MM.1S (cell line): ENCODE measurements at regions not wholly inside any gene's neighbourhood (a gene's known extent, or its start where the extent isn't known, plus 50 kb on each side); places are given as distances from the start of the nearest gene placed in this dataset.

Source experiments
- DNase-seq: peaks from one replicate; pipeline ENCODE4 v3.0.0-alpha.2; 2015
- H2AFZ ChIP-seq: fragments of 300-600 bp; sonication (generic); 2 replicates; pipeline ENCODE4 v1.6.0; 2016; ENCODE audit warnings: antibody characterized with exemption, low read length
- H3F3A ChIP-seq: fragments of 300-600 bp; sonication (generic); 2 replicates; pipeline ENCODE4 v1.6.1; 2016; ENCODE audit warnings: mild to moderate bottlenecking, antibody characterized with exemption, low read length, moderate library complexity, mixed read lengths; ENCODE audit not compliant: insufficient read depth
- H3K27ac ChIP-seq: fragments of 300-600 bp; sonication (generic); 2 replicates; pipeline ENCODE4 v1.5.1; 2016; ENCODE audit warnings: mild to moderate bottlenecking, low read length
- H3K27me3 ChIP-seq: fragments of 300-600 bp; sonication (generic); replicated peaks from 2 replicates; pipeline ENCODE4 v1.6.0; 2016; ENCODE audit warnings: low read length; ENCODE audit not compliant: insufficient read depth
- H3K36me3 ChIP-seq: fragments of 300-600 bp; sonication (generic); replicated peaks from 2 replicates; pipeline ENCODE4 v1.6.1; 2016; ENCODE audit warnings: mild to moderate bottlenecking, low read length, mixed read lengths; ENCODE audit not compliant: insufficient read depth
- H3K4me1 ChIP-seq: fragments of 300-600 bp; sonication (generic); 2 replicates; pipeline ENCODE4 v1.6.1; 2016; ENCODE audit warnings: low read length, mixed read lengths
- H3K4me2 ChIP-seq: fragments of 300-600 bp; sonication (generic); 2 replicates; pipeline ENCODE4 v1.6.0; 2016; ENCODE audit warnings: low read depth, low read length
- H3K4me3 ChIP-seq: fragments of 300-600 bp; sonication (generic); 2 replicates; pipeline ENCODE4 v1.5.1; 2016; ENCODE audit warnings: low read length, mixed read lengths
- H3K79me2 ChIP-seq: fragments of 300-600 bp; sonication (generic); 2 replicates; pipeline ENCODE4 v1.6.1; 2016; ENCODE audit warnings: mixed run types, low read length, mixed read lengths
- H3K9ac ChIP-seq: fragments of 300-600 bp; sonication (generic); 2 replicates; pipeline ENCODE4 v1.6.1; 2016; ENCODE audit warnings: low read length, mixed read lengths
- H3K9me2 ChIP-seq: fragments of 300-600 bp; sonication (generic); replicated peaks from 2 replicates; pipeline ENCODE4 v1.6.1; 2016; ENCODE audit warnings: mild to moderate bottlenecking, low read length, mixed read lengths; ENCODE audit not compliant: insufficient read depth
- H3K9me3 ChIP-seq: fragments of 300-600 bp; sonication (generic); replicated peaks from 2 replicates; pipeline ENCODE4 v1.6.1; 2016; ENCODE audit warnings: mild to moderate bottlenecking, low read length, mixed read lengths; ENCODE audit not compliant: insufficient read depth
- H4K20me1 ChIP-seq: fragments of 300-600 bp; sonication (generic); 2 replicates; pipeline ENCODE4 v1.6.1; 2016; ENCODE audit warnings: mild to moderate bottlenecking, low read length, moderate library complexity, mixed read lengths; ENCODE audit not compliant: insufficient read depth
- EZH2 ChIP-seq: fragments of 300-600 bp; sonication (generic); optimal IDR thresholded peaks from 2 replicates; pipeline ENCODE3; 2017; ENCODE audit warnings: low read depth, mild to moderate bottlenecking, antibody characterized with exemption, low read length, mixed read lengths
- EZH2phosphoT487 ChIP-seq: fragments of 300-600 bp; sonication (generic); IDR thresholded peaks from 2 replicates; pipeline ENCODE4 v1.6.1; 2018; ENCODE audit warnings: antibody characterized with exemption, low read length
- TF ChIP-seq, protein P1 (sequence below): fragments of 300-600 bp; sonication (generic); IDR thresholded peaks from 2 replicates; pipeline ENCODE4 v1.5.1; 2016; ENCODE audit warnings: antibody characterized with exemption, low read length, mixed read lengths

DNA sequence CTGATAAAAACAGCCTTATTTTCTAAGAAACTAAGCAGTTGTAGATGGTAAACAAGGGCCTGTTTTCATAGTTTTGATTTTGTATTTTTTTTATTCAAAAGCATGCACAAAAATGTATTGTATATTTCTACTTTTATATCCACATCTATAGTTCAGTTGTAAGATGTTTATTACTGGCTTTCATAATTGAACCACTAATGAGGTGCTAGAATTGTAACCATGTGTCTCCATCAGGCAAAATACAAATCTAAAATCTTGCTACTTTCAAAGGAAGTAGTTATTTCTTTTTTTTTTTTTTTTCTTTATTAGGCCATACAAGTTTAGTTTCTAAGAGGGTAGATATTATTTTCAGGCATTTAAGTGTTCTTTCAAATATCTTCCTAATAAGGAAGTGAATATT is 1755.0 kb downstream of the MAT2B start:
- no peaks in the 10 kb centered on the region for H3K79me2 ChIP-seq
- no peak overlapping the region for H3K9ac ChIP-seq
- H3K4me1 ChIP-seq = no peaks in the 10 kb centered on the region
- no peaks in the 10 kb centered on the region for H3K36me3 ChIP-seq
- no peak for DNase-seq
- no peaks in the 10 kb centered on the region for H4K20me1 ChIP-seq
- H3K9me3 ChIP-seq = no peaks in the 10 kb centered on the region
- H3K4me3 ChIP-seq = no peak overlapping the region
- no peaks in the 10 kb centered on the region for H3F3A ChIP-seq
- TF ChIP-seq, protein P1, sequence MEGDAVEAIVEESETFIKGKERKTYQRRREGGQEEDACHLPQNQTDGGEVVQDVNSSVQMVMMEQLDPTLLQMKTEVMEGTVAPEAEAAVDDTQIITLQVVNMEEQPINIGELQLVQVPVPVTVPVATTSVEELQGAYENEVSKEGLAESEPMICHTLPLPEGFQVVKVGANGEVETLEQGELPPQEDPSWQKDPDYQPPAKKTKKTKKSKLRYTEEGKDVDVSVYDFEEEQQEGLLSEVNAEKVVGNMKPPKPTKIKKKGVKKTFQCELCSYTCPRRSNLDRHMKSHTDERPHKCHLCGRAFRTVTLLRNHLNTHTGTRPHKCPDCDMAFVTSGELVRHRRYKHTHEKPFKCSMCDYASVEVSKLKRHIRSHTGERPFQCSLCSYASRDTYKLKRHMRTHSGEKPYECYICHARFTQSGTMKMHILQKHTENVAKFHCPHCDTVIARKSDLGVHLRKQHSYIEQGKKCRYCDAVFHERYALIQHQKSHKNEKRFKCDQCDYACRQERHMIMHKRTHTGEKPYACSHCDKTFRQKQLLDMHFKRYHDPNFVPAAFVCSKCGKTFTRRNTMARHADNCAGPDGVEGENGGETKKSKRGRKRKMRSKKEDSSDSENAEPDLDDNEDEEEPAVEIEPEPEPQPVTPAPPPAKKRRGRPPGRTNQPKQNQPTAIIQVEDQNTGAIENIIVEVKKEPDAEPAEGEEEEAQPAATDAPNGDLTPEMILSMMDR = no peak
- TF ChIP-seq EZH2phosphoT487 (no peak), EZH2 (no peak)
- no peak overlapping the region for H2AFZ ChIP-seq
- H3K9me2 ChIP-seq = no peaks in the 10 kb centered on the region
- no peak overlapping the region for H3K4me2 ChIP-seq
- no peak overlapping the region for H3K27ac ChIP-seq
- no peaks in the 10 kb centered on the region for H3K27me3 ChIP-seq

DNA sequence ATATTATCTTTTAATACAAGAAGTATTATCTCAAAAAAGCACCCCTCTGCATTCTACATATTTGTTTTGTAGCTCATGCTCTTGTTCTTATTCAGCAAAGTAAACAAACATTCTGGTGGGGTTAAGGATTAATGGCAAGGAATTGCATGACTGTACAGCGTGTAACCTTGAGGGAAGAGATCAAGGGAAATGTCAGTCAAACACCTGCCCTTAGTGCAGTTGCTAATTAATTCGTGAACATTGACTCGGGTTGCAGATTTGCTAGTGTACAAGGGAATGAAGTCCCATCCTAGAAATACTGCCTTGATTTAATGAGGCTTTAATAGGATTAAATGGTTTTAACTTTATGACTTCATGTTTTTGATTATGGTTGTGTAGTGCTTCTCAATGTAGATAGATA is 1758.1 kb downstream of the MAT2B start:
- DNase-seq = no peak
- no peak overlapping the region for H3K4me2 ChIP-seq
- H3K27ac ChIP-seq = no peak overlapping the region
- no peaks in the 10 kb centered on the region for H3K9me3 ChIP-seq
- no peaks in the 10 kb centered on the region for H3K9me2 ChIP-seq
- TF ChIP-seq EZH2 (no peak), EZH2phosphoT487 (no peak)
- TF ChIP-seq, protein P1 = no peak
- H4K20me1 ChIP-seq = no peaks in the 10 kb centered on the region
- H3K27me3 ChIP-seq = no peaks in the 10 kb centered on the region
- H3K36me3 ChIP-seq = no peaks in the 10 kb centered on the region
- H3F3A ChIP-seq = no peaks in the 10 kb centered on the region
- no peak overlapping the region for H2AFZ ChIP-seq
- no peak overlapping the region for H3K4me3 ChIP-seq
- no peaks in the 10 kb centered on the region for H3K4me1 ChIP-seq
- H3K9ac ChIP-seq = no peak overlapping the region
- H3K79me2 ChIP-seq = no peaks in the 10 kb centered on the region

DNA sequence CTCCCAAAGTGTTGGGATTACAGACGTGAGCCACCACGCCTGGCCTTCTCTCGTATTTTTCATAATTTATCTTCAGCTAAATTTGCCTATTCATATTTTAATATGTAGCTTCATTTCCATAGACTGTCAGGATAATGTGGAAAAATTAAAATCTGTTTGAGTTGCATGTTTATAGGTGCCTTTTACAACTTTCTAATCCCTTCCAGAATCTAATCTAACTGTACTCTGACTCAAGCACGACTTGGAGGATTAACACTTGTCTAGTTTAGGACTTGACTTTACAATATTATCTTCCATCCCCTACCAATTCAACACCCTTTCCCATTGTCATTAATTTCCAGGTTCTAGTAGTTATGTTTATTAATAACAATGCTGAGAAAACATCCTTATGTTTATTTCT is 1761.5 kb downstream of the MAT2B start:
- no peaks in the 10 kb centered on the region for H4K20me1 ChIP-seq
- H2AFZ ChIP-seq = no peak overlapping the region
- TF ChIP-seq, protein P1 = no peak
- no peak overlapping the region for H3K4me3 ChIP-seq
- no peak overlapping the region for H3K4me2 ChIP-seq
- H3K9me2 ChIP-seq = no peaks in the 10 kb centered on the region
- no peaks in the 10 kb centered on the region for H3K79me2 ChIP-seq
- H3K27ac ChIP-seq = no peak overlapping the region
- no peak overlapping the region for H3K9ac ChIP-seq
- H3K4me1 ChIP-seq = no peaks in the 10 kb centered on the region
- no peaks in the 10 kb centered on the region for H3K9me3 ChIP-seq
- no peaks in the 10 kb centered on the region for H3K27me3 ChIP-seq
- no peaks in the 10 kb centered on the region for H3K36me3 ChIP-seq
- DNase-seq = no peak
- no peaks in the 10 kb centered on the region for H3F3A ChIP-seq

DNA sequence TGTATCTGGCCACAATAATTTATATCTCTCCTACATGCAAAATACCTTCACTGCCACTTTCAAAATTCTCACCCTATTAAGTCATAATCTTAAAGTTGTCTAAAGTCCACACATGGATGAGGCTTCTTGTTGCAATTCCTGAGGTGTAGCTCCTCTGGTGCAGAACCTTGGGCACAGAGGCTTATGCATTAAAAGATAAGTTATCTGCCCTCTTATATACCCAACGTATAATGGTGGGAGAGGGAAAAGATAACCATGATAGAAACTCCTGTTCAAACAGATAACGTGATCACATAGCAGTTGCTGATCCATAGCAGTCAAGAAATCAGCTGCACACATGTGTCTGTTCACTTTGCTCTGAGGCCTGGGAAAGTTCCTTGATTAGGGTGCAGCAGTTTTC is 1767.0 kb downstream of the MAT2B start:
- DNase-seq = no peak
- Histone ChIP-seq H3K79me2 (no peaks in the 10 kb centered on the region), H3K9me2 (no peaks in the 10 kb centered on the region), H3K4me2 (no peak overlapping the region), H3K9ac (no peak overlapping the region), H3K27ac (no peak overlapping the region), H3K4me3 (no peak overlapping the region), H3K27me3 (no peaks in the 10 kb centered on the region), H3K9me3 (no peaks in the 10 kb centered on the region), H3K4me1 (no peaks in the 10 kb centered on the region), H4K20me1 (no peaks in the 10 kb centered on the region), H3F3A (no peaks in the 10 kb centered on the region), H3K36me3 (no peaks in the 10 kb centered on the region), H2AFZ (no peak overlapping the region)
- TF ChIP-seq EZH2 (no peak), EZH2phosphoT487 (no peak)
- TF ChIP-seq, protein P1 = no peak
